NT2/D1 (cell line): ENCODE measurements at regions not wholly inside any gene's neighbourhood (a gene's known extent, or its start where the extent isn't known, plus 50 kb on each side); places are given as distances from the start of the nearest gene placed in this dataset.

Experiments used
- SUZ12 ChIP-seq: IDR thresholded peaks from 2 replicates; pipeline ENCODE4 v1.6.1; 2011; ENCODE audit not compliant: insufficient read length, insufficient read depth; ENCODE audit errors: extremely low read depth
- ZNF274 ChIP-seq: IDR thresholded peaks from 2 replicates; pipeline ENCODE4 v1.6.1; 2011; ENCODE audit warnings: mild to moderate bottlenecking, low read depth, low read length

- TF ChIP-seq ZNF274, result no peak
- TF ChIP-seq SUZ12, result no peak
Measured at GRCh38 chr3:188964957-188965356, 206.8 kb upstream of the TPRG1 start.
